ENCODE measurements at regions not wholly inside any gene's neighbourhood (a gene's known extent, or its start where the extent isn't known, plus 50 kb on each side); places are given as distances from the start of the nearest gene placed in this dataset.

- no peak overlapping the region for H3K27ac Mint-ChIP-seq (ENCODE audit: unreplicated experiment)
- H3K4me3 Mint-ChIP-seq (ENCODE audit: unreplicated experiment): no peak overlapping the region
- H3K4me1 Mint-ChIP-seq (ENCODE audit: unreplicated experiment): peaks cover 4% of the 10 kb centered on the region
- TF ChIP-seq CTCF (IDR thresholded peaks at IDR 0.05; ENCODE audit: unreplicated experiment): no peak
- no peak for DNase-seq (ENCODE audit: low spot score)
- H3K36me3 Mint-ChIP-seq (ENCODE audit: low read depth, unreplicated experiment): no peaks in the 10 kb centered on the region
- peaks cover 4% of the 10 kb centered on the region for H3K9me3 Mint-ChIP-seq (ENCODE audit: unreplicated experiment)
- peaks cover 1% of the 10 kb centered on the region for H3K27me3 Mint-ChIP-seq (ENCODE audit: unreplicated experiment)
Observed at GRCh38 chr9:13990994-13991393, 322.9 kb downstream of the NFIB start.

DNA sequence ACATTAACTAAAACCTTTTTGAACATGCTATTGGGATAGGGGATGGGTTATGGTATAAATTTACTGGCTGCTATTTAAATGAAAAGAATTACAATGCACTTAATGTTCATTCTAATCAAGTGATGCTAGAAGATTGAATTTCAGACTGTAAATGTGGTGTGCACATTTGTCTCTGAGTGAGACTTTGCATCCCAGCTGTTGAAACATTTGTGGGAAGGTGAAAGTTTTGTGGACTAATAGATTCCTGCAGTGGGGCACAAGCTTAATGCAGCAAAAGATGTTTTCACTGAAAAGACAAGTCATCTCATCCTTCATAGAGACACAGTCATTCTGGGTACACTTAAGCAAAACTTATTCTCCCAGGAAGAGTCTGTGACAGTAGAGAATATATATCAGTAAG is 323.6 kb downstream of the NFIB start:
- no peak overlapping the region for H3K4me3 Mint-ChIP-seq (ENCODE audit: unreplicated experiment)
- no peak for TF ChIP-seq CTCF (IDR thresholded peaks at IDR 0.05; ENCODE audit: unreplicated experiment)
- no peak for DNase-seq (ENCODE audit: low spot score)
- H3K4me1 Mint-ChIP-seq (ENCODE audit: unreplicated experiment): peaks cover 4% of the 10 kb centered on the region
- no peak overlapping the region for H3K27ac Mint-ChIP-seq (ENCODE audit: unreplicated experiment)
- peaks cover 1% of the 10 kb centered on the region for H3K27me3 Mint-ChIP-seq (ENCODE audit: unreplicated experiment)
- no peaks in the 10 kb centered on the region for H3K36me3 Mint-ChIP-seq (ENCODE audit: low read depth, unreplicated experiment)
- H3K9me3 Mint-ChIP-seq (ENCODE audit: unreplicated experiment): peaks cover 4% of the 10 kb centered on the region

DNA sequence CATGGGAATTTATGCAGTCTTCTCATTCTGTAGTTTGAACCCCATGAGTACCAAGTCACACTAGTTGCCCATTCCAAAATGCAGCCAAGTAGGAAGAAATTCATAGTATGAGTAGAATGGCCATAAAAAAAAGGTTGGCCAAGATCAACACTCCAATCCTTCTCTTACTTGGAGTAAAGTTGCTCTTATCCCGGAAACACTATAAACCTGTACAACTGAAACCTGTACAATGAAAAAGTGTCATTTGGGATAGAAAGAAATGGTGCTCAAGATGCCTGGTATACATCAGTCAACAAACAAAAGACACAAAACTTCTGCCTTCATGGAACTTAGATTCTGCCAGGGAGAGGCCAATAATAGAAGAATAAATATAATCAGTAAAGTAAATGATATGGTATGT is 325.0 kb downstream of the NFIB start:
- no peak overlapping the region for H3K4me3 Mint-ChIP-seq (ENCODE audit: unreplicated experiment)
- H3K9me3 Mint-ChIP-seq (ENCODE audit: unreplicated experiment): no peaks in the 10 kb centered on the region
- peaks cover 1% of the 10 kb centered on the region for H3K27me3 Mint-ChIP-seq (ENCODE audit: unreplicated experiment)
- no peak for DNase-seq (ENCODE audit: low spot score)
- no peak overlapping the region for H3K27ac Mint-ChIP-seq (ENCODE audit: unreplicated experiment)
- TF ChIP-seq CTCF (IDR thresholded peaks at IDR 0.05; ENCODE audit: unreplicated experiment): no peak
- H3K36me3 Mint-ChIP-seq (ENCODE audit: low read depth, unreplicated experiment): no peaks in the 10 kb centered on the region
- peaks cover 4% of the 10 kb centered on the region for H3K4me1 Mint-ChIP-seq (ENCODE audit: unreplicated experiment)

- no peak for DNase-seq (ENCODE audit: low spot score)
Observed at GRCh38 chr9:13983607-13984006, 330.3 kb downstream of the NFIB start.

DNA sequence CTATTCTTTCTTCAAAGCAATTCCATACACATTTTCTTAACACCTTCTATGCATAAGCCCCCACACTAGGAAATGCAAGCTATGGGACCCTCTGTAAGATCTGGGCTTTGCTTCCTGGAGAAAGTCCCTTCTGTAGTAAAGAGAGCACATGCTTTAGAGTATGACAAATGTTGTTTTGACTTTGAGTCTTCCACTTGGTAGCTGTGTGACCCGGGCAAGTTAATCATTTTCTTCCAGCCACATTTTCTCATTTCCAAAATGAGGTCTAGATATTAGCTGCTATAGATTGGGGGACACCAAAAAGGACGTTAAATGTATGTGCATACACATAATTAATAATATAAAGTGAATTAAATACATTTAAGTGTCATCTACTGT is 334.0 kb downstream of the NFIB start:
- Mint-ChIP-seq H3K9me3 (ENCODE audit: unreplicated experiment) (no peaks in the 10 kb centered on the region), H3K27me3 (ENCODE audit: unreplicated experiment) (no peaks in the 10 kb centered on the region), H3K4me1 (ENCODE audit: unreplicated experiment) (no peaks in the 10 kb centered on the region), H3K36me3 (ENCODE audit: low read depth, unreplicated experiment) (no peaks in the 10 kb centered on the region), H3K27ac (ENCODE audit: unreplicated experiment) (no peak overlapping the region), H3K4me3 (ENCODE audit: unreplicated experiment) (no peak overlapping the region)
- no peak for TF ChIP-seq CTCF (IDR thresholded peaks at IDR 0.05; ENCODE audit: unreplicated experiment)
- no peak for DNase-seq (ENCODE audit: low spot score)

More at GRCh38 chr9:13983607-13984006, 330.3 kb downstream of the NFIB start:
- TF ChIP-seq CTCF (IDR thresholded peaks at IDR 0.05; ENCODE audit: unreplicated experiment): no peak
- no peaks in the 10 kb centered on the region for H3K36me3 Mint-ChIP-seq (ENCODE audit: low read depth, unreplicated experiment)
- H3K9me3 Mint-ChIP-seq (ENCODE audit: unreplicated experiment): no peaks in the 10 kb centered on the region
- H3K27me3 Mint-ChIP-seq (ENCODE audit: unreplicated experiment): no peaks in the 10 kb centered on the region
- H3K27ac Mint-ChIP-seq (ENCODE audit: unreplicated experiment): no peak overlapping the region
- H3K4me1 Mint-ChIP-seq (ENCODE audit: unreplicated experiment): no peaks in the 10 kb centered on the region
- no peak overlapping the region for H3K4me3 Mint-ChIP-seq (ENCODE audit: unreplicated experiment)

Data from endothelial cell (in vitro differentiated cells).